ENCODE measurements at regions not wholly inside any gene's neighbourhood (a gene's known extent, or its start where the extent isn't known, plus 50 kb on each side); places are given as distances from the start of the nearest gene placed in this dataset.

GRCh38 chr4:104169437-104169836 is 325.3 kb downstream of the CXXC4 start:
- no peak for ATAC-seq (replicated peaks in 1 of 2)

GRCh38 chr4:104166749-104167148 is 327.9 kb downstream of the CXXC4 start:
- no peaks in the 10 kb centered on the region for H3K4me1 Mint-ChIP-seq (ENCODE audit: low read depth)
- H3K27me3 Mint-ChIP-seq (ENCODE audit: low read depth), result no peaks in the 10 kb centered on the region
- no peak overlapping the region for H3K27ac Mint-ChIP-seq
- ATAC-seq (replicated peaks in 1 of 2) (no peak), DNase-seq (no peak)
- H3K9me3 Mint-ChIP-seq, result no peaks in the 10 kb centered on the region
- no peak overlapping the region for H3K4me3 Mint-ChIP-seq
- no peaks in the 10 kb centered on the region for H3K36me3 Mint-ChIP-seq (ENCODE audit: insufficient read depth in 2 of 2)

More at GRCh38 chr4:104169437-104169836, 325.3 kb downstream of the CXXC4 start:
- Mint-ChIP-seq H3K4me1 (ENCODE audit: low read depth) (no peaks in the 10 kb centered on the region), H3K27me3 (ENCODE audit: low read depth) (no peaks in the 10 kb centered on the region), H3K4me3 (no peak overlapping the region), H3K36me3 (ENCODE audit: insufficient read depth in 2 of 2) (no peaks in the 10 kb centered on the region), H3K27ac (no peak overlapping the region), H3K9me3 (no peaks in the 10 kb centered on the region)
- no peak for DNase-seq

DNA sequence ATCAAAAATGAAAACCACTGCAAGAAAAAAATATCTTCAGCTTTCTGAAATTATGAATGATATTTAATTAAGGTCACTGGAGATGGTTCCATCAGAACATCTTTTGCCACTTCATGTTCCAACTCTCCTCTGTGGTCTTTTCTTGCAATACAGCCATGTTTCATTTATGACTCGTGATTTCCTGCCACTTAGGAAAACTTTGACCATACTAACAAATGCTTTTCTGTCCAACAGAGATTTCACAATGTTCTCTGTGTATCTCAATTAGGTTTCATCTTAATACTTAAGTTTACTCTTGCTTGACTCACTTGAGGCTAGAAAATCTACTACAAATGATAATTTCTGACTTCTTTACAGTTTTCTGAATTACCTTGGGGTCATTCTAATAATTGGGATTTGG is 330.9 kb downstream of the CXXC4 start:
- no peaks in the 10 kb centered on the region for H3K27me3 Mint-ChIP-seq (ENCODE audit: low read depth)
- no peaks in the 10 kb centered on the region for H3K36me3 Mint-ChIP-seq (ENCODE audit: insufficient read depth in 2 of 2)
- H3K9me3 Mint-ChIP-seq, result no peaks in the 10 kb centered on the region
- no peak overlapping the region for H3K4me3 Mint-ChIP-seq
- DNase-seq (no peak), ATAC-seq (replicated peaks in 1 of 2) (no peak)
- no peaks in the 10 kb centered on the region for H3K4me1 Mint-ChIP-seq (ENCODE audit: low read depth)
- H3K27ac Mint-ChIP-seq, result no peak overlapping the region

GRCh38 chr4:104146048-104146447 is 348.6 kb downstream of the CXXC4 start:
- peaks cover 0 to 3% of the 10 kb centered on the region in 2 donors for H3K9me3 Mint-ChIP-seq
- ATAC-seq (replicated peaks in 1 of 2) (no peak), DNase-seq (no peak)
- no peaks in the 10 kb centered on the region for H3K36me3 Mint-ChIP-seq (ENCODE audit: insufficient read depth in 2 of 2)
- H3K4me3 Mint-ChIP-seq, result no peak overlapping the region
- H3K27ac Mint-ChIP-seq, result no peak overlapping the region
- no peaks in the 10 kb centered on the region for H3K4me1 Mint-ChIP-seq (ENCODE audit: low read depth)
- H3K27me3 Mint-ChIP-seq (ENCODE audit: low read depth), result no peaks in the 10 kb centered on the region

GRCh38 chr4:104138116-104138515 is 356.6 kb downstream of the CXXC4 start:
- DNase-seq (no peak), ATAC-seq (replicated peaks in 1 of 2) (no peak)
- H3K36me3 Mint-ChIP-seq (ENCODE audit: insufficient read depth in 2 of 2), result no peaks in the 10 kb centered on the region
- no peak overlapping the region for H3K27ac Mint-ChIP-seq
- no peak overlapping the region for H3K4me3 Mint-ChIP-seq
- H3K4me1 Mint-ChIP-seq (ENCODE audit: low read depth), result no peaks in the 10 kb centered on the region
- H3K9me3 Mint-ChIP-seq, result peaks cover 4 to 7% of the 10 kb centered on the region in 2 donors
- H3K27me3 Mint-ChIP-seq (ENCODE audit: low read depth), result no peaks in the 10 kb centered on the region

GRCh38 chr4:104129243-104129642 is 365.5 kb downstream of the CXXC4 start:
- H3K27ac Mint-ChIP-seq, result no peak overlapping the region
- H3K27me3 Mint-ChIP-seq (ENCODE audit: low read depth), result no peaks in the 10 kb centered on the region
- H3K9me3 Mint-ChIP-seq, result peaks cover 4% of the 10 kb centered on the region in 2 donors
- ATAC-seq (replicated peaks in 1 of 2) (no peak), DNase-seq (no peak)
- H3K4me1 Mint-ChIP-seq (ENCODE audit: low read depth), result no peaks in the 10 kb centered on the region
- no peaks in the 10 kb centered on the region for H3K36me3 Mint-ChIP-seq (ENCODE audit: insufficient read depth in 2 of 2)
- no peak overlapping the region for H3K4me3 Mint-ChIP-seq

- Mint-ChIP-seq H3K27me3 (ENCODE audit: low read depth) (no peaks in the 10 kb centered on the region), H3K9me3 (peaks cover 4% of the 10 kb centered on the region in 2 donors), H3K36me3 (ENCODE audit: insufficient read depth in 2 of 2) (no peaks in the 10 kb centered on the region), H3K4me1 (ENCODE audit: low read depth) (no peaks in the 10 kb centered on the region), H3K27ac (no peak overlapping the region), H3K4me3 (no peak overlapping the region)
- DNase-seq (no peak), ATAC-seq (replicated peaks in 1 of 2) (no peak)
These were observed 365.9 kb downstream of the CXXC4 start for GRCh38 chr4:104128850-104129213.

GRCh38 chr4:104128031-104128849 is 366.5 kb downstream of the CXXC4 start:
- DNase-seq, result no peak
- no peak for ATAC-seq (replicated peaks in 1 of 2)
- Mint-ChIP-seq H3K27ac (no peak overlapping the region), H3K4me1 (ENCODE audit: low read depth) (no peaks in the 10 kb centered on the region), H3K4me3 (no peak overlapping the region), H3K9me3 (peaks cover 4% of the 10 kb centered on the region in 2 donors), H3K27me3 (ENCODE audit: low read depth) (no peaks in the 10 kb centered on the region), H3K36me3 (ENCODE audit: insufficient read depth in 2 of 2) (no peaks in the 10 kb centered on the region)

DNA sequence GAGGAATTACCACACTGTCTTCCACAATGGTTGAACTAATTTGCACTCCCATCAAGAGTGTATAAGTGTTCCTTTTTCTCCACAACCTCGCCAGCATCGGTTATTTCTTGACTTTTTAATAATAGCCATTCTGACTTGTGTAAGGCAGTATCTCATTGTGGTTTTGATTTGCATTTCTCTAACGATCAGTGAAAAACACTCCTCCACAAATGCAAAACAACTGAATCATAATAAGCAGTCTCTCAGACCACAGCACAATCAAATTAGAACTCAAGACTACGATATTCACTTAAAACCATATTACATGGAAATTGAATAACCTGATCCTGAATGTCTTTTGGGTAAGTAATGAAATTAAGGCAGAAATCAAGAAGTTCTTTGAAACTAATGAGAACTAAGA is 371.7 kb downstream of the CXXC4 start:
- H3K4me1 Mint-ChIP-seq (ENCODE audit: low read depth), result no peaks in the 10 kb centered on the region
- H3K27me3 Mint-ChIP-seq (ENCODE audit: low read depth), result no peaks in the 10 kb centered on the region
- H3K36me3 Mint-ChIP-seq (ENCODE audit: insufficient read depth in 2 of 2), result no peaks in the 10 kb centered on the region
- H3K27ac Mint-ChIP-seq, result no peak overlapping the region
- ATAC-seq (replicated peaks in 1 of 2) (no peak), DNase-seq (no peak)
- H3K9me3 Mint-ChIP-seq, result peaks cover 4% of the 10 kb centered on the region in 2 donors
- no peak overlapping the region for H3K4me3 Mint-ChIP-seq

DNA sequence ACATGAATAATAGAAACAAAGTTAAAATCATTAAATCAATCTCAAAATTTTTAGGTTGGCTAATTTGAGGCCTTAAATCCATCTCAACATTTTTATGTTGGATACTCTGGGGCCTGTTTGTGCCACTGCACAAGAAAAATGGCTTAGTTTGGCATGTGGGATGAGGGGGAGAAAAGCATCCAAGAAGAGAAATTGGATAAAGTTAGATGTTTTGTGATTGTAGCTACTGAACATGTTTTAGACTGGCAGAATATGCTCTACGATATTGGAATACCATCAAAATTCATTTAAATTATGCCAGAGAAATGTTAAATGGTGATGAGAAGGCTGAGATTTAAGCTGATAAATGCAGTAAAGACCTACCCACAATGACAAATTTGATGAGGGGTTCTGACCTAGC is 376.9 kb downstream of the CXXC4 start:
- Mint-ChIP-seq H3K36me3 (ENCODE audit: insufficient read depth in 2 of 2) (no peaks in the 10 kb centered on the region), H3K4me3 (no peak overlapping the region), H3K9me3 (peaks cover 4 to 5% of the 10 kb centered on the region in 2 donors), H3K27me3 (ENCODE audit: low read depth) (no peaks in the 10 kb centered on the region), H3K27ac (no peak overlapping the region), H3K4me1 (ENCODE audit: low read depth) (no peaks in the 10 kb centered on the region)
- ATAC-seq (replicated peaks in 1 of 2) (no peak), DNase-seq (no peak)

DNA sequence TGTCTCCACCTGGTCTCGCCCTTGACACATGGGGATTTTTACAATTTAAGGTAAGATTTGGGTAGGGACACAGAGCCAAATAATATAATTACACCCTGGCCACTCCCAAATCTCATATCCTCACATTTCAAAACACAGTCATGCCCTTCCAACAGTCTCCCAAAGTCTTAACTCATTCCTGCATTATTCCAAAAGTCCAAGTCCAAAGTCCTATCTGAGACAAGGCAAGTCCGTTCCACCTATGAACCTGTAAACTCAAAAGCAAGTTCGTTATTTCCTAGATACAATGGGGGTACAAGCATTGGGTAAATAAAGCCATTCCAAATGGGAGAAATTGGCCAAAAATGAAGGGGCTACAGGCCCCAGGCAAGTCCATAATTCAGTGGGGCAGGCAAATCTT is 380.8 kb downstream of the CXXC4 start:
- Mint-ChIP-seq H3K27ac (no peak overlapping the region), H3K4me3 (no peak overlapping the region)

DNA sequence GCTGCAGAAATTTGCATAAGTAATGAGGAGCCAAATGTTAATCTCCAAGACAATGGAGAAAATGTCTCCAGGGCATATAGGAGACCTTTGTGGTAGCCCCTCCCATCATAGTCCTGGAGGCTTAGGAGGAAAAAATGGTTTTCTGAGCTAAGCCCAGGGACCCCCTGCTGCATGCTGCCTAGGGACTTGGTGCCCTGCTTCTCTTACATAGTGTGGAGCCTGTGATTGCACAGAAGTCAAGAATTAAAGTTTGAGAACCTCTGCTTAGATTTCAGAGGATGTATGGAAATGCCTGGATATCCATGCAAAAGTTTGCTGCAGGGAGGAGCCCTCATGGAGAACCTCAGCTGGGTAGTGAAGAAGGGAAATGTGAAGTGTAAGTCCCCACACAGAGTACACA is 379.4 kb upstream of the TACR3 start:
- ATAC-seq (replicated peaks in 1 of 2), result no peak
- Mint-ChIP-seq H3K27ac (no peak overlapping the region), H3K36me3 (ENCODE audit: insufficient read depth in 2 of 2) (peaks cover 2 to 6% of the 10 kb centered on the region in 2 donors), H3K4me3 (no peak overlapping the region), H3K4me1 (ENCODE audit: low read depth) (no peaks in the 10 kb centered on the region), H3K27me3 (ENCODE audit: low read depth) (no peaks in the 10 kb centered on the region), H3K9me3 (peaks cover 12 to 21% of the 10 kb centered on the region in 2 donors)
- DNase-seq, result no peak

More for the DNA sequence above, 380.8 kb downstream of the CXXC4 start:
- Mint-ChIP-seq H3K36me3 (ENCODE audit: insufficient read depth in 2 of 2) (no peaks in the 10 kb centered on the region), H3K9me3 (peaks cover 4 to 6% of the 10 kb centered on the region in 2 donors), H3K27me3 (ENCODE audit: low read depth) (no peaks in the 10 kb centered on the region), H3K4me1 (ENCODE audit: low read depth) (no peaks in the 10 kb centered on the region)
- ATAC-seq (replicated peaks in 1 of 2) (no peak), DNase-seq (no peak)

DNA sequence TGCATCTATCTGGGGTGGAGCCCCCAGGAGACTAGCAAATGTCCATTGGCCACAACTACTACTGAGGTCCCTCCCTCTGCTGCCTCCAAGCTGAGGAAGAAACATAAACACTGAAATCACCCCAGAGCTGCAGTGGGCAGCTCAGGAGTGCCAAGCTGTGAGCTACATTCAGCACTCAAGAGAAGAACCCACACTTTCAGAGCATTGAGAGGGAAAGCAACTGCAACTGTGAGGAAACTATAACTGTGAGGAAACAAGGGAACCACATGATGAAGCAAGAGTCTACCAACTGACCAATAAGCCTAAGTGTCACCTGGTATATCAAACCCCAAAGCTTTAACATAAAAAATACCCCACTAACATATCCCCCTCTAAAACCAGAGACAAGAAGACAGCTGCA is 373.5 kb upstream of the TACR3 start:
- Mint-ChIP-seq H3K4me1 (ENCODE audit: low read depth) (no peaks in the 10 kb centered on the region), H3K27ac (no peak overlapping the region), H3K27me3 (ENCODE audit: low read depth) (no peaks in the 10 kb centered on the region), H3K36me3 (ENCODE audit: insufficient read depth in 2 of 2) (peaks cover 0 to 2% of the 10 kb centered on the region in 2 donors), H3K4me3 (no peak overlapping the region), H3K9me3 (peaks cover 9% of the 10 kb centered on the region in 2 donors)
- no peak for DNase-seq
- no peak for ATAC-seq (replicated peaks in 1 of 2)

DNA sequence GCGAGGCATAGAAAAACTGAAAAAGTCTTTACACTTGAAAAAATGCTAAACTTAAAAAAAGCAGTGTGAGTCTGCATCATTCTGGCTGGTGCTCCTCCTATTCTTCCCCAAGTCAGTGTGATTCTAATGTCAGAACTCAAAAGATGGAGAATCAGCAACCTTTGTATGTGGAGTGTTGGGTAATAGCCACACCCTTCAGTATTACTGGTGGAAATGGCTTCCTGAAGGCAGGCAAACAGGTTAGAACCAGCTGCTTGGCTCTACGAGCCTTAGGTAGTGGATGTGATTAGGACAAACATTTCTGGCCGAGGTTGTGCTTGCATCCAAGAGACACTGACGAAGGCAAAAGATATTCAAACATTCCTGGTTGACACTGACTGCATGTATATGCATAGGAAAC is 353.4 kb upstream of the TACR3 start:
- no peak overlapping the region for H3K27ac Mint-ChIP-seq
- ATAC-seq (replicated peaks in 1 of 2) (no peak), DNase-seq (no peak)
- H3K9me3 Mint-ChIP-seq, result peaks cover 0 to 2% of the 10 kb centered on the region in 2 donors
- no peaks in the 10 kb centered on the region for H3K4me1 Mint-ChIP-seq (ENCODE audit: low read depth)
- no peaks in the 10 kb centered on the region for H3K27me3 Mint-ChIP-seq (ENCODE audit: low read depth)
- H3K36me3 Mint-ChIP-seq (ENCODE audit: insufficient read depth in 2 of 2), result no peaks in the 10 kb centered on the region
- no peak overlapping the region for H3K4me3 Mint-ChIP-seq

All from activated T-cell treated with anti-CD3 and anti-CD28 coated beads, Interleukin-2, amount 50 U/mL, for 72 hours (primary cell).